Right ventricle myocardium inferior (tissue), 1 donor: ENCODE measurements at regions not wholly inside any gene's neighbourhood (a gene's known extent, or its start where the extent isn't known, plus 50 kb on each side); places are given as distances from the start of the nearest gene placed in this dataset.
"Not testable (repeated sequence)": the region's sequence is repeated elsewhere in the genome, so short reads cannot be mapped to it uniquely, and the experiment has no call there.

Experiments
- ATAC-seq: fragments of 200-7000 bp; cut with Tn5 transposase; one replicate; pipeline ENCODE4 v1.9.1; 2020; ENCODE audit warnings: mild to moderate bottlenecking, moderate library complexity
- DNase-seq: peaks from one replicate; pipeline ENCODE4 v3.0.0; 2021; ENCODE audit errors: missing footprints
- intact Hi-C: fragments of 100-400 bp; cut with DNase I; formaldehyde crosslinking; loops from one replicate; pipeline ENCODE4 v1.11.0; 2022
- donor health status: DM: no; HTN: yes; CAD: no; lungs with severe emphysema.

- intact Hi-C loops: no loop called here
- DNase-seq: no peak
- ATAC-seq: no peak
Observed at GRCh38 chr11:42713753-42714152, 598.0 kb upstream of the API5 start.

- ATAC-seq (no peak), DNase-seq (no peak)
- intact Hi-C loops: no loop called here
Observed at GRCh38 chr11:42720716-42721563, 590.9 kb upstream of the API5 start.

GRCh38 chr11:42727879-42728278, 583.9 kb upstream of the API5 start:
- DNase-seq: no peak
- no peak for ATAC-seq
- intact Hi-C loops: no loop called here

- intact Hi-C loops: no loop called here
- no peak for ATAC-seq
Observed at GRCh38 chr11:42762348-42762747, 549.4 kb upstream of the API5 start.

GRCh38 chr11:42764936-42765335, 546.9 kb upstream of the API5 start:
- no peak for DNase-seq
- no peak for ATAC-seq
- intact Hi-C loops: no loop called here

More at GRCh38 chr11:42762348-42762747, 549.4 kb upstream of the API5 start:
- no peak for DNase-seq

- no peak for DNase-seq
- intact Hi-C loops: no loop called here
- no peak for ATAC-seq
Observed at GRCh38 chr11:42768576-42768975, 543.2 kb upstream of the API5 start.

GRCh38 chr11:42770444-42771065, 541.2 kb upstream of the API5 start:
- intact Hi-C loops: loop anchor here (1.0 to 5.0 kb wide), 3 partner anchors 250 to 512 kb away; no protein-coding TSS in a partner anchor
- DNase-seq: no peak
- ATAC-seq: no peak

- no peak for ATAC-seq
- DNase-seq: no peak
- intact Hi-C loops: loop anchor here (5.0 kb wide), 1 partner anchor 509 kb away; no protein-coding TSS in a partner anchor
Observed at GRCh38 chr11:42772886-42773285, 538.9 kb upstream of the API5 start.

GRCh38 chr11:42773729-42774128, 538.1 kb upstream of the API5 start:
- intact Hi-C loops: loop anchor here (5.0 kb wide), 1 partner anchor 509 kb away; no protein-coding TSS in a partner anchor
- no peak for DNase-seq
- no peak for ATAC-seq

- intact Hi-C loops: loop anchor here (5.0 kb wide), 1 partner anchor 508 kb away; no protein-coding TSS in a partner anchor
- DNase-seq (no peak), ATAC-seq (no peak)
Observed at GRCh38 chr11:42774567-42774966, 537.2 kb upstream of the API5 start.

GRCh38 chr11:42777776-42778175, 534.0 kb upstream of the API5 start:
- intact Hi-C loops: no loop called here
- DNase-seq (no peak), ATAC-seq (no peak)

- no peak for DNase-seq
- ATAC-seq: no peak
- intact Hi-C loops: no loop called here
Observed at GRCh38 chr11:42778193-42778592, 533.6 kb upstream of the API5 start.

- ATAC-seq: no peak
- DNase-seq: no peak
- intact Hi-C loops: no loop called here
Observed at GRCh38 chr11:42779555-42779954, 532.2 kb upstream of the API5 start.

- ATAC-seq: no peak
- intact Hi-C loops: no loop called here
- DNase-seq: no peak
Observed at GRCh38 chr11:42786981-42787380, 524.8 kb upstream of the API5 start.

- ATAC-seq, intact Hi-C loops, DNase-seq: not testable (repeated sequence)
Observed at GRCh38 chr11:42795483-42795882, 516.3 kb upstream of the API5 start.

GRCh38 chr11:42800041-42800440, 511.8 kb upstream of the API5 start:
- no peak for DNase-seq
- ATAC-seq: no peak
- intact Hi-C loops: no loop called here

- intact Hi-C loops: no loop called here
- DNase-seq: no peak
- no peak for ATAC-seq
Observed at GRCh38 chr11:42802201-42802899, 509.4 kb upstream of the API5 start.

- DNase-seq (no peak), ATAC-seq (no peak)
- intact Hi-C loops: no loop called here
Observed at GRCh38 chr11:42806191-42806590, 505.6 kb upstream of the API5 start.

GRCh38 chr11:42812361-42812760, 499.4 kb upstream of the API5 start:
- no peak for DNase-seq
- intact Hi-C loops: no loop called here
- no peak for ATAC-seq

- DNase-seq (no peak), ATAC-seq (no peak)
- intact Hi-C loops: no loop called here
Observed at GRCh38 chr11:42812960-42813359, 498.8 kb upstream of the API5 start.
